IPS DF 6.9 (cell line): ENCODE measurements at regions not wholly inside any gene's neighbourhood (a gene's known extent, or its start where the extent isn't known, plus 50 kb on each side); places are given as distances from the start of the nearest gene placed in this dataset.
A peak's percentile ranks its signal among the peaks of the same experiment; 100 is the strongest.

ENCODE experiments used
- DNase-seq: peaks from one replicate; pipeline ENCODE4 v3.0.0-alpha.2; 2013; ENCODE audit warnings: low read depth, low spot score
- H3K27ac ChIP-seq: one replicate; pipeline ENCODE4 v1.5.1; 2013; ENCODE audit warnings: low read length, control low read depth
- H3K27me3 ChIP-seq: 2 replicates; pipeline ENCODE4 v1.6.1; 2013; ENCODE audit warnings: mild to moderate bottlenecking, low read length; ENCODE audit not compliant: control insufficient read depth, insufficient read depth
- H3K36me3 ChIP-seq: 2 replicates; pipeline ENCODE4 v1.6.1; 2013; ENCODE audit warnings: low read length; ENCODE audit not compliant: control insufficient read depth, insufficient read depth
- H3K4me1 ChIP-seq: 2 replicates; pipeline ENCODE4 v1.6.1; 2013; ENCODE audit warnings: low read length; ENCODE audit not compliant: control insufficient read depth, insufficient read depth
- H3K4me3 ChIP-seq: 2 replicates; pipeline ENCODE4 v1.5.1; 2013; ENCODE audit warnings: mild to moderate bottlenecking, low read length
- H3K9me3 ChIP-seq: 2 replicates; pipeline ENCODE4 v1.6.1; 2013; ENCODE audit warnings: low read length, inconsistent platforms; ENCODE audit not compliant: control insufficient read depth, insufficient read depth
- WGBS: extraction: QIAGEN DNeasy Blood & Tissue Kit; methylation state at CpG from one replicate; pipeline ENCODE4 v1.1.7; 2013; ENCODE audit warnings: mixed read lengths, missing lambda C conversion rate; ENCODE audit not compliant: insufficient read length, insufficient coverage; 5-methylcytosine and 5-hydroxymethylcytosine counted together

DNA sequence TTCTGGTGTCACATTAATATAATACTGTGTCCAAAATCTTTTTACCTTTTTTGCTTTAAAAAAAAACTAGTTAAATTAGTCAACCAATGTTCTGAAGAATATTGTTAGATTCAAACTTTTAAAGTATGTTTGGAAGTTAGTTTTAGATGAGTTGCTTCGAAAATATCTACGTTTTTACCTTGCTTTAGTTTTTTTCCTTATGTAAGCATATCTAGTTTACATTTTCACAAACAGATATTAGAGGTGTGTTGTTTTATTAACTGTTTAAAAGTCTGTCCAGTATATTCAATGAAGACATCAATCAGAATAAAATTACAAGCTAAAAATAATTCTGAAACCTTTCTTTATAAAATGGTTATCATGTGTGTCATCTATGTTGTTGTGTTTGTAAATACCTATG is 375.0 kb upstream of the BTBD3 start:
- H3K4me1 ChIP-seq: peaks cover 2% of the 10 kb centered on the region; the same call in 1 of the 2 replicates
- DNase-seq: no peak
- no peak overlapping the region for H3K27ac ChIP-seq
- no peaks in the 10 kb centered on the region for H3K9me3 ChIP-seq
- no peaks in the 10 kb centered on the region for H3K27me3 ChIP-seq
- 100% methylated on average over 1 of the region's 2 CpGs for WGBS
- no peaks in the 10 kb centered on the region for H3K36me3 ChIP-seq
- no peak overlapping the region for H3K4me3 ChIP-seq

DNA sequence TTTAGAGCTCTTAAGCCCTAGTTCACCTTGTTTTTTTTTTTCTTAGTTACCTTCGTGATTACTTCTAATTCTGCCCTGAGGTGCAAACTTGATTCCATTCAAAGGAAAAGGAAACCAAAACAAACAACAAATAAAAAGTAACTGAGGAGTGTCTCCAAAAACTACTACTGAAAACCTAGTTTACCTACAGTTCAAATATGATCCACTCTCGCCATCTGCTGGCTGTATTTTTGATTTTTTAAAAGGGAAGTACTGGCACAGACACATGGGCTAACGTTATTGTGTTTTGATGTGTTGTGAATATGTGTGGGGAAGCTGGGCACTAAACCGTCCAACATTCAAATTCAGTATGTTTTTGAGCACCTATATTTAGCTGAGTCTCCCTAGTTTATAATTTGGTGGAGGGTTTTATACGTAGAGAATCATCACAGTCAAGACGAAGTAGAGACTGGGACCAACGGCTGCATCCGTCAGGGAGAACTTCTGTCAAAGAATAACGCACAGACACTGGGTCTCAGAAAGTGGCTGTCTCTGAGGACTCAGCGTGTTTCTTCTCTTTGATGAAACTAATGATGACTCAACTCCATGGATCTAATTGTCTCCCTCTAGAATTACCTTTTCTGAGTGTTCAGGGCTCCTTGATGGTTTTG is 373.5 kb upstream of the BTBD3 start:
- Histone ChIP-seq H3K4me1 (peaks cover 1% of the 10 kb centered on the region; the same call in 1 of the 2 replicates), H3K36me3 (no peaks in the 10 kb centered on the region), H3K27ac (no peak overlapping the region), H3K9me3 (no peaks in the 10 kb centered on the region), H3K27me3 (no peaks in the 10 kb centered on the region), H3K4me3 (no peak overlapping the region)
- WGBS: no CpG with 5 or more reads among the region's 10 CpGs
- peak; percentile 52 for DNase-seq

DNA sequence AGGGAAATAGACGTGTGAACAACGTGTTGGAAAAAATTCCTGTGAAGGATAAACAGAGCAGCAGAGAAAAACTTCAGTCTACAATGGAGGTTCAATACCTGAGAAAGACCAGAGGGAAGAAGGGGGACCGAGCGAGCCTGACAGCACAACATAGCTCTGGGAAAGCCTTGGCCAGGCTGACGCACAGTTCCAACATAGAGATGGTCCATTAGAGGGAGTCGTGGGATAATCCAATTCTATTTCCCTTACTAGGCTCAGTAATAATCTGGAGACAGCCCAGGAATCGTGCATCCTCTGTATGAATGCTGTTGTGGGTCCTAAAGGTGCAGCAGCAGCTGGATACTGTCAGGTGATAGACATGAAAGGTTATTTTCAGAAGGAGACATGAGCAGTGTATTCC is 370.8 kb upstream of the BTBD3 start:
- H3K27ac ChIP-seq: no peak overlapping the region
- H3K4me1 ChIP-seq: peaks cover 1% of the 10 kb centered on the region; the same call in 1 of the 2 replicates
- no peaks in the 10 kb centered on the region for H3K9me3 ChIP-seq
- H3K36me3 ChIP-seq: no peaks in the 10 kb centered on the region
- no peak overlapping the region for H3K4me3 ChIP-seq
- H3K27me3 ChIP-seq: no peaks in the 10 kb centered on the region
- no peak for DNase-seq
- WGBS: no CpG with 5 or more reads among the region's 7 CpGs

DNA sequence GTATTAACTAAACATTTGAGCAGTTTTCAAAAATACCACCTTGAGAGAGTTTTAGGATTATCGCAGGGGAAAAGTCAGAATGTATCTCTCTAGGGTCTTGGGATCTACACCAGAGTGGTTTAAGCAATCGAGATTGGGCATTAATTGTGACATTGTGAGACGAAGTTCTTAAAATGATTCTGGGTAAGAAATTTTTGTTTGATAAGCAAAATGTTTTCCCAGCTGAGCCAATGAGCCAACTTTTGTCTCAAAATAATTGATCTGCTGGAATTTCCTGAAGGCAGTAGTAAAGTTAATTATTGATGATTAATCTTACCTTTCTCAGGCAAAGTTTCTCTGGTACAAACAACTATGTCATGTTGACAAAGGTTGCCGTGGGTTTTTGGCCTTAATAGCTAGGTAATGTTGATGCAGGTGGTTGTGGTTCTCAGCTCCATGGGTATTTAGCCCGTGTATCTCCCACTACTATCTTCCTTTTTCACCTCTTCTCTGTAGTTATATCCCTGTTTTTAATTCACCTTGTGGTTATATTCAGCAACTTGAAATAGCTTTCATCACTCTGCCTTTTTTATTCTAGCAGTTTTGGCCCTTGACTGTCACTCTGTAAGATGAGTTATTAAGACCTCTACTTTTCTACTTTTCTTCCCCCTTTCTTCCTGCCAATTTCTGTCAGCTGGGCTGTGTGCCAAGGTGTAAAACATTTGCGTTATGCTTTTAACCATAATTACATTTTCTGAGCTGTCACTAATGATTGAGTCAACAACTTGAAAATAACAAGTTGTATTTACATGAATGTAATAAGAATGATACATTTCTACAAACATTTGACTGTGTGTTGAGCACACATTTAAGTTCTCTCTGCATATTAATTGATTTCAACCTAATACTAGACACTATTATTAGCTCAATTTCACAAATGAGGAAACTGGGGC is 368.3 kb upstream of the BTBD3 start:
- H3K27me3 ChIP-seq: no peaks in the 10 kb centered on the region
- H3K4me1 ChIP-seq: no peaks in the 10 kb centered on the region; the same call in 1 of the 2 replicates
- no peak for DNase-seq
- whole genome bisulfite sequencing: no CpG with 5 or more reads among the region's 6 CpGs
- no peak overlapping the region for H3K4me3 ChIP-seq
- H3K9me3 ChIP-seq: no peaks in the 10 kb centered on the region
- H3K36me3 ChIP-seq: no peaks in the 10 kb centered on the region
- no peak overlapping the region for H3K27ac ChIP-seq

DNA sequence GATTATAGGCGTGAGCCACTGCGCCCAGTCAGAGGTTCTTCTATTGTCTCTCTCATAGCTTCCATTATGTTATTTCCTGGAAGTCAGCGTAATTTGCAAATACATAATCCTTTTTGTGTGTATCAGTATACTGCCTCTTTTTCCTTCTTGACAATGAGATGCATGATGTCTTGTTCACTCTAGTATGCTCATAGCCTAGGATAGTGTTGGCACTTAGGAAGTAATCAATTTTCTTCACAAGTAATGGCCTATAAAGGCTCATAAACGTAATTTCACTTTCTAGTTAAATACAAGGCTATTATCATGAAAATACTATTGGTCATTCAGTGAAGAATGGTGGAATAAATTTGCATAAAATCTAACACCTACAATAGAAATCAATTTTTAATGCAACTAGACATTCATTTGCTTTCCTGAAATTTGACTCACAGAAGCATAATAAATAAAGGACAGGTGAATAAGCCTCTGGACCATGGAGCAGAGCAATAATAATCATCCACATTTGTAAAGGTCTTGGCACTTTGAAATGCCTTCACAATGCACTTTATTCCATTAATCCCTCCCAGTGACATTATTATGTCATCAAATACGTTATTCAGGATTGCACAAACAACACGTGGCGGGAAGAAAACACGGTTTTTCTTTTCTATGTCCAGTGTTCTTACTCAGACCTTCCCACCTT is 366.9 kb upstream of the BTBD3 start:
- no peak for DNase-seq
- H3K4me3 ChIP-seq: no peak overlapping the region
- no peaks in the 10 kb centered on the region for H3K9me3 ChIP-seq
- no peaks in the 10 kb centered on the region for H3K27me3 ChIP-seq
- H3K4me1 ChIP-seq: no peaks in the 10 kb centered on the region; the same call in 1 of the 2 replicates
- no peak overlapping the region for H3K27ac ChIP-seq
- no peaks in the 10 kb centered on the region for H3K36me3 ChIP-seq
- no CpG with 5 or more reads among the region's 8 CpGs for WGBS

DNA sequence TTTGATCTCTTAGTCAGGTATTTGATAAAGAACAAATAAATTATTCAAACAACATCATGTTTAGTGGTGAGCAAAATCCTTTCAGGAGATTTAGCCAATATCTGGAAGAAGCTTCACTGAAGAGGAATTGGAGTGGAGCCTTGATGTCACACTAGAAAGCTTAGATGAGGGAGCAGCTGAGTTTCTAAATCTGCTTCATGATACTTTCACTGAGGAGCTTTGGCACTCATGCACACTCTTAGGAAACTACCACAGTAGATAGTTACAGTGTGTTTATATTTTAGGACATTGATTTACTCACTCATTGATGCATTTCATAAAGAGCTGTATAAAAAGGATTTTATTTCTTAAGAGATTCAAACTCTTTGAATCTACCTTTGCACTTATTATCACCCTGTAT is 366.2 kb upstream of the BTBD3 start:
- Histone ChIP-seq H3K9me3 (no peaks in the 10 kb centered on the region), H3K27ac (no peak overlapping the region), H3K27me3 (no peaks in the 10 kb centered on the region), H3K4me3 (no peak overlapping the region), H3K4me1 (no peaks in the 10 kb centered on the region; the same call in 1 of the 2 replicates), H3K36me3 (no peaks in the 10 kb centered on the region)
- no peak for DNase-seq

DNA sequence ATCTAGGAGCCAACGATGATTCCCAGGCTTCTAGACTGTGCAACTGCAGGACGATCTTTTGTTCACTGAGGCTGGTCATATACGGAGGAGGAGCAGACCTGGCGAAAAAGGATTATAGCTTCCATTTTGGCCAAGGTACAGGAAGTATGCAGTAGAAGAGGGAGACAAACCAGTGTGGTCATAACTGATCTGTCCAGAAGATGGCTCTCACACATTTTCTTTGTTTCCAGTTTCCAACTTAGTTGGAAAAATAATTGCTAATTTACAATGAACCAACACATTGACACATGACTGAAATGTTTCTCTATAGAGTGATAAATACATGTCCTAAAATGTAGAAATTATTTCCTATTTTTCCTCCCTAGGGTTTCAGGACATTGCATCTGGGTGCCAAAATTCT is 364.1 kb upstream of the BTBD3 start:
- H3K27me3 ChIP-seq: no peaks in the 10 kb centered on the region
- no peaks in the 10 kb centered on the region for H3K9me3 ChIP-seq
- no peaks in the 10 kb centered on the region; the same call in 1 of the 2 replicates for H3K4me1 ChIP-seq
- no peak for DNase-seq
- no peaks in the 10 kb centered on the region for H3K36me3 ChIP-seq
- no CpG with 5 or more reads among the region's 4 CpGs for WGBS
- no peak overlapping the region for H3K27ac ChIP-seq
- no peak overlapping the region for H3K4me3 ChIP-seq

DNA sequence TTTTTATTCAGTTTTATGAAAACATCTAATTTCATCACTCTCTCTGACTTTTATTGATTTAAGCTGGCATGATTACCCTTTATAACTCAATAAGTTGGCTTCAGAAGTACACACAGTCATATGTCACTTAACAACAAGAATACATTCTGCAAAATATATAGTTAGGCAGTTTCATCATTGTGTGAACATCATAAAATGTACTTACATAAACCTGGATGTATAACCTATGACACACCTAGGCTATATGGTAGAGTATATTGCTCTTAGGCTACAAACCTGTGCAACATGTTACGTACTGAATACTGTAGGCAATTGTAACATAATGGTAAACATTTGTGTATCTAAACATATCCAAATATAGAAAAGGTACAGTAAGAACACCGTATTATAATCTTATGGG is 362.2 kb upstream of the BTBD3 start:
- Histone ChIP-seq H3K4me3 (no peak overlapping the region), H3K27ac (no peak overlapping the region), H3K9me3 (no peaks in the 10 kb centered on the region), H3K4me1 (no peaks in the 10 kb centered on the region; the same call in 1 of the 2 replicates), H3K36me3 (no peaks in the 10 kb centered on the region), H3K27me3 (no peaks in the 10 kb centered on the region)
- DNase-seq: no peak
- no CpG with 5 or more reads among the region's 2 CpGs for WGBS

DNA sequence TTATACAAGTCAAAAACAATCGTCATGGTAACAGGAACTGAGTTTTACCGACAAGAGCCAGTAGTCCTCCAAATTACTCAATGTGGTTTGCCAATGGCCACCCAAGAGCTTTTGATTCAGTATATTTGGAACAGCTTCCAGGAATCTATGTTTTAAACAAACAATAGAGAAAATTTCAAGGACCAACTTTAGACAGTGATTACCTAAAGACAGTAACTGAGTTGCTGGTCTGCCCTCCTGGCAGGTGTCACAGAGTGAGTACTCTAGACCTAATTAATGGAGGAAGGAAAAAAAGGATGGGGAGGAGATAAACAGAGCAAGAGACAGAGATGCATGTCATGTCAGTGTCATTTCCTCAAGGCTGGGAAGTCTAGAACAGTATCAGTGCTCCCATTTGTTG is 361.3 kb upstream of the BTBD3 start:
- WGBS: no CpG with 5 or more reads among the region's 2 CpGs
- no peak for DNase-seq
- H3K27me3 ChIP-seq: no peaks in the 10 kb centered on the region

DNA sequence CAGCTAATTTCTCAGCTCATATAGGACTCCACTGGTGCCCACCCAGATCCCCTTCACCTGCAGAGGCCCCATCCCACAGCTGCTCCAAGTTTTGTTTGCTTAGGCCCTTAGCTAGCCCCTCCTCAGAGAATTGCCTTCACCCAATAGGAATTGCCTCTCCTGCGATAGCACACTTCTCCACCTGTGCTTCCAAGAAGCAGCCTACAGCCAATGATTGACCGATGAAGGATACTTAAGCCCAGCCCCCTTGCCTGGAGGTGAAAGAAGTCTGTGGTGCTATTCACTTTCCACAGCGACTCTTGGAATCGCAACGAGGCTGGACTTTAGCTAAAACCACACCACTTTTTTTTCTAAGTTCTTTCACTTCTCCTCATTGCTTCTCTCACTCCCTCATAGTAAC is 353.2 kb upstream of the BTBD3 start:
- Histone ChIP-seq H3K4me1 (peaks cover 3% of the 10 kb centered on the region; the same call in 1 of the 2 replicates), H3K4me3 (no peak overlapping the region), H3K27me3 (no peaks in the 10 kb centered on the region), H3K9me3 (no peaks in the 10 kb centered on the region), H3K36me3 (no peaks in the 10 kb centered on the region), H3K27ac (no peak overlapping the region)
- DNase-seq: no peak
- no CpG with 5 or more reads among the region's 5 CpGs for WGBS

More for the DNA sequence above, 361.3 kb upstream of the BTBD3 start:
- Histone ChIP-seq H3K36me3 (no peaks in the 10 kb centered on the region), H3K4me3 (no peak overlapping the region), H3K27ac (no peak overlapping the region), H3K9me3 (no peaks in the 10 kb centered on the region), H3K4me1 (no peaks in the 10 kb centered on the region; the same call in 1 of the 2 replicates)
